ENCODE measurements at regions not wholly inside any gene's neighbourhood (a gene's known extent, or its start where the extent isn't known, plus 50 kb on each side); places are given as distances from the start of the nearest gene placed in this dataset.

DNA sequence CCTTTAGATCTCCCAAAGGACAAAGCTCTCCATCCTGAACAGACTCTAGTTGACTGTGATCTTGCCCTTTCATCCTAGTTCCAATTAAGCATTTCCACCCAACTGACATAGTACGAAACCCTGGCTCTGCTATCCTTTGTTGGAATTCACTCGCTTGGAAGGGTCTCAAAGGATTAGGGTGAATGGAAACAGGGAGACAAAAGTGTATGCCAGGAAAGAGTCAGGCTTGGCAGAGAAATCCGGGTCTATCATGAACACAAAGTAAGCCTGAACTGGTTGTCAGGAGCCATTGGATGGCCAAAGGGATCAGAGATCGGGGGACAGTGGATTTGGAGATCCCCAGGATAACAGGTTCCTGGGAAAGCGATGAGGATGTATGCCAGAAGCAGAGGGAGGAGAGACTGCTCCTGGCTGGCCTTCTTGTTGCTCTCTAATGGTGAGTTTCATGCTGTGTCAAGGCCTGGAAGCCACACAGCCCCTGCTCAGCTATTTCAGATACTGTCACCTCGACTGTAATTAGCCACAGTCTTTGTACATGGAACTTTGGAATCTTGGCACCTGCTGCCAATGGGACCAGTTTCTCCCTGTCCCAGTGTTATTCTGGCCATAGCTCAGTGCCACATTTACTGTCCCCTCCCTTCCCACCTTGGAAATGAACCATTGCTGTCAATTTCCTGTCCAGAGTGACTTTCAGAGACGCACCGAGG is 1168.7 kb upstream of the AUTS2 start:
- Histone ChIP-seq H3K36me3 (ENCODE audit: control insufficient read depth in 4 of 4, insufficient read depth in 3 of 4, low read depth in 1 of 4, low read length in 3 of 4) (no peaks in the 10 kb centered on the region), H3K4me3 (ENCODE audit: low read depth in 1 of 3, low read length in 3 of 3) (no peak overlapping the region), H3K9me3 (ENCODE audit: control insufficient read depth in 4 of 4, low read length in 3 of 4) (no peaks in the 10 kb centered on the region), H3K27ac (ENCODE audit: low read depth in 1 of 2, low read length in 2 of 2) (no peak overlapping the region), H3K4me1 (ENCODE audit: control insufficient read depth in 4 of 4, insufficient read depth in 4 of 4, low read length in 3 of 4) (no peaks in the 10 kb centered on the region), H3K27me3 (ENCODE audit: control insufficient read depth in 4 of 4, insufficient read depth in 4 of 4, low read length in 3 of 4) (no peaks in the 10 kb centered on the region), H3K9ac (ENCODE audit: low read depth in 1 of 2, low read length in 2 of 2) (no peak overlapping the region)
- TF ChIP-seq RXRA (IDR thresholded peaks at IDR 0.05) (no peak), ATF3 (IDR thresholded peaks at IDR 0.05) (no peak), HNF4G (IDR thresholded peaks at IDR 0.05) (no peak), NR2F2 (IDR thresholded peaks at IDR 0.05) (no peak), SP1 (IDR thresholded peaks at IDR 0.05) (no peak)
- 84% methylated on average over 8 of the region's 8 CpGs for WGBS
- no peak for DNase-seq (ENCODE audit: low spot score)

DNA sequence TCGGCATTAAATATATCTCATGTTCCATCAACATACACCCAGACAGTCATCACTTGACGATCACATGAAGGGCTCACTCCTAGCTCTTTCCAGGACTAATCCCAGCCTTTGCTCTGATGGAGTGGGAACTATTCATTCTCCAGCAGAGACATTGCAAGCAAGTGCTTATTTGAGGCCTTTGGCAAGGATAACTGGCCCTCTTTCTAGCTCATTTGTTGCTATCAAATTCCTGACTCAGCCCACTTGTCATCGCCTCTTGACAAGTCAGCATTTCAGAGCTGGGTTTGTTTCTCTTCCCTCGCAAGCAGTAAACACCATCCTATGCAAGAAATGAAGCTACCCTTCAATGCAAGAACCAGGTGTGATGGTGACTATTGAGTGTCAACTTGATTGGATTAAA is 1165.7 kb upstream of the AUTS2 start:
- Histone ChIP-seq H3K36me3 (ENCODE audit: control insufficient read depth in 4 of 4, insufficient read depth in 3 of 4, low read depth in 1 of 4, low read length in 3 of 4) (no peaks in the 10 kb centered on the region), H3K4me1 (ENCODE audit: control insufficient read depth in 4 of 4, insufficient read depth in 4 of 4, low read length in 3 of 4) (no peaks in the 10 kb centered on the region), H3K27me3 (ENCODE audit: control insufficient read depth in 4 of 4, insufficient read depth in 4 of 4, low read length in 3 of 4) (no peaks in the 10 kb centered on the region), H3K27ac (ENCODE audit: low read depth in 1 of 2, low read length in 2 of 2) (no peak overlapping the region), H3K4me3 (ENCODE audit: low read depth in 1 of 3, low read length in 3 of 3) (no peak overlapping the region), H3K9ac (ENCODE audit: low read depth in 1 of 2, low read length in 2 of 2) (no peak overlapping the region), H3K9me3 (ENCODE audit: control insufficient read depth in 4 of 4, low read length in 3 of 4) (no peaks in the 10 kb centered on the region)
- TF ChIP-seq CTCF (IDR thresholded peaks at IDR 0.05; ENCODE audit: low read depth, low read length, missing input control) (no peak), EGR1 (IDR thresholded peaks at IDR 0.05; ENCODE audit: low read depth in 2 of 2) (no peak), HNF4A (conservative IDR thresholded peaks at IDR 0.05) (no peak), YY1 (IDR thresholded peaks at IDR 0.05) (no peak), REST (IDR thresholded peaks at IDR 0.05) (no peak), RXRA (IDR thresholded peaks at IDR 0.05) (no peak), ATF3 (IDR thresholded peaks at IDR 0.05) (no peak), JUND (IDR thresholded peaks at IDR 0.05) (no peak), NR2F2 (IDR thresholded peaks at IDR 0.05) (no peak), FOXA1 (IDR thresholded peaks at IDR 0.05) (no peak), SP1 (IDR thresholded peaks at IDR 0.05) (no peak), TAF1 (conservative IDR thresholded peaks at IDR 0.05) (no peak), GABPA (IDR thresholded peaks at IDR 0.05 in 1 of 2, conservative IDR thresholded peaks at IDR 0.05 in 1 of 2) (no peak)
- TF ChIP-seq, protein P1, sequence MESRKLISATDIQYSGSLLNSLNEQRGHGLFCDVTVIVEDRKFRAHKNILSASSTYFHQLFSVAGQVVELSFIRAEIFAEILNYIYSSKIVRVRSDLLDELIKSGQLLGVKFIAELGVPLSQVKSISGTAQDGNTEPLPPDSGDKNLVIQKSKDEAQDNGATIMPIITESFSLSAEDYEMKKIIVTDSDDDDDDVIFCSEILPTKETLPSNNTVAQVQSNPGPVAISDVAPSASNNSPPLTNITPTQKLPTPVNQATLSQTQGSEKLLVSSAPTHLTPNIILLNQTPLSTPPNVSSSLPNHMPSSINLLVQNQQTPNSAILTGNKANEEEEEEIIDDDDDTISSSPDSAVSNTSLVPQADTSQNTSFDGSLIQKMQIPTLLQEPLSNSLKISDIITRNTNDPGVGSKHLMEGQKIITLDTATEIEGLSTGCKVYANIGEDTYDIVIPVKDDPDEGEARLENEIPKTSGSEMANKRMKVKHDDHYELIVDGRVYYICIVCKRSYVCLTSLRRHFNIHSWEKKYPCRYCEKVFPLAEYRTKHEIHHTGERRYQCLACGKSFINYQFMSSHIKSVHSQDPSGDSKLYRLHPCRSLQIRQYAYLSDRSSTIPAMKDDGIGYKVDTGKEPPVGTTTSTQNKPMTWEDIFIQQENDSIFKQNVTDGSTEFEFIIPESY (IDR thresholded peaks at IDR 0.05), result no peak
- TF ChIP-seq, protein P2, sequence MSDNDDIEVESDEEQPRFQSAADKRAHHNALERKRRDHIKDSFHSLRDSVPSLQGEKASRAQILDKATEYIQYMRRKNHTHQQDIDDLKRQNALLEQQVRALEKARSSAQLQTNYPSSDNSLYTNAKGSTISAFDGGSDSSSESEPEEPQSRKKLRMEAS (IDR thresholded peaks at IDR 0.05), result no peak
- no peak for DNase-seq (ENCODE audit: low spot score)
- 84% methylated on average over 4 of the region's 4 CpGs for WGBS
